SK-N-SH (cell line): ENCODE measurements at regions not wholly inside any gene's neighbourhood (a gene's known extent, or its start where the extent isn't known, plus 50 kb on each side); places are given as distances from the start of the nearest gene placed in this dataset.
"Not testable (repeated sequence)": the region's sequence is repeated elsewhere in the genome, so short reads cannot be mapped to it uniquely, and the experiment has no call there.

Experiments used
- CTCF ChIA-PET: fragments of 300-600, 350-600 bp; formaldehyde crosslinking; extraction: SDS; loops from one replicate; lab custom pipeline; 2021; lab: Yijun Ruan, JAX
- POLR2A ChIA-PET: fragments of 350-600 bp; sonication (Branson Sonifier 250); formaldehyde crosslinking; extraction: SDS; loops from one replicate; lab custom pipeline; 2020; ENCODE audit warnings: antibody characterized with exemption, inconsistent platforms; lab: Yijun Ruan, JAX
- DNase-seq: peaks from one replicate; pipeline ENCODE4 v3.0.0; 2012
- H2AFZ ChIP-seq: fragments of 200-600 bp; sonication (generic); 2 replicates; pipeline ENCODE4 v1.8.1; 2016; ENCODE audit warnings: antibody characterized with exemption, mild to moderate bottlenecking, low read depth
- H3F3A ChIP-seq: fragments of 200-600 bp; sonication (generic); replicated peaks from 2 replicates; pipeline ENCODE3; 2016; ENCODE audit warnings: antibody characterized with exemption, mild to moderate bottlenecking; ENCODE audit not compliant: insufficient read depth
- H3K27ac ChIP-seq, 2 experiments: fragments of 200-500 bp in 1 of 2; fragments of 200-600 bp in 1 of 2; sonication (Bioruptor generic) in 1 of 2; sonication (generic), shearing (Covaris generic) in 1 of 2; 2 replicates each; pipeline versions ENCODE4 v1.5.1 to v1.6.1; 2014 to 2016; ENCODE audit warnings: low read depth in 2 of 2, inconsistent platforms in 1 of 2, low read length in 1 of 2, mild to moderate bottlenecking in 1 of 2, mixed read lengths in 1 of 2
- H3K27me3 ChIP-seq: fragments of 200-600 bp; sonication (generic), shearing (Covaris generic); 2 replicates; pipeline ENCODE4 v1.6.1; 2016; ENCODE audit warnings: mixed run types; ENCODE audit not compliant: insufficient read depth
- H3K36me3 ChIP-seq, 2 experiments: fragments of 200-500 bp in 1 of 2; fragments of 200-600 bp in 1 of 2; sonication (Bioruptor generic) in 1 of 2; sonication (generic) in 1 of 2; replicated peaks in 1 of 2; 2 replicates each; pipeline versions ENCODE3 to v1.5.1; 2014 to 2016; ENCODE audit warnings: low read length in 1 of 2, mild to moderate bottlenecking in 1 of 2; ENCODE audit not compliant: insufficient read depth in 2 of 2, control insufficient read depth in 1 of 2
- H3K4me1 ChIP-seq, 2 experiments: fragments of 200-500 bp in 1 of 2; fragments of 200-600 bp in 1 of 2; sonication (Bioruptor generic) in 1 of 2; sonication (generic), shearing (Covaris generic) in 1 of 2; 2 replicates each; pipeline versions ENCODE4 v1.5.1 to v1.6.1; 2014 to 2016; ENCODE audit warnings: low read depth in 1 of 2, low read length in 1 of 2, mixed run types in 1 of 2; ENCODE audit not compliant: insufficient read depth in 2 of 2, control insufficient read depth in 1 of 2
- H3K4me2 ChIP-seq: fragments of 200-600 bp; sonication (generic), shearing (Covaris generic); 2 replicates; pipeline ENCODE4 v1.6.1; 2017; ENCODE audit warnings: mixed run types
- H3K4me3 ChIP-seq, 2 experiments: fragments of 200-500 bp in 1 of 2; fragments of 200-600 bp in 1 of 2; sonication (Bioruptor generic) in 1 of 2; sonication (generic), shearing (Covaris generic) in 1 of 2; 2 replicates each; pipeline versions ENCODE4 v1.5.1 to v1.8.1; 2014 to 2016; ENCODE audit warnings: low read depth in 2 of 2, inconsistent platforms in 1 of 2, low read length in 1 of 2, mild to moderate bottlenecking in 1 of 2, mixed read lengths in 1 of 2, moderate library complexity in 1 of 2
- H3K79me2 ChIP-seq: fragments of 200-600 bp; sonication (generic); 2 replicates; pipeline ENCODE4 v1.8.1; 2017; ENCODE audit warnings: mild to moderate bottlenecking; ENCODE audit not compliant: insufficient read depth
- H3K9ac ChIP-seq: fragments of 200-600 bp; sonication (generic); 2 replicates; pipeline ENCODE4 v1.6.1; 2017; ENCODE audit warnings: mixed run types
- H3K9me2 ChIP-seq: fragments of 200-600 bp; sonication (generic); 2 replicates; pipeline ENCODE4 v1.6.1; 2017; ENCODE audit warnings: mixed run types
- H3K9me3 ChIP-seq: fragments of 200-600 bp; sonication (generic); 2 replicates; pipeline ENCODE4 v1.6.1; 2017; ENCODE audit warnings: mixed run types, mild to moderate bottlenecking, moderate library complexity
- H4K20me1 ChIP-seq: fragments of 200-600 bp; sonication (generic); 2 replicates; pipeline ENCODE4 v1.6.1; 2017; ENCODE audit warnings: mild to moderate bottlenecking, mixed run types; ENCODE audit not compliant: insufficient read depth
- CHD2 ChIP-seq: fragments of 150-350 bp; IDR thresholded peaks from 2 replicates; pipeline ENCODE4 v1.6.1; 2018; ENCODE audit warnings: low read length; ENCODE audit not compliant: partially characterized antibody
- CTCF ChIP-seq: fragments of 200-600 bp; sonication (generic); IDR thresholded peaks from 2 replicates; pipeline ENCODE4 v1.6.1; 2017; ENCODE audit warnings: antibody characterized with exemption, mild to moderate bottlenecking, moderate library complexity
- MAX ChIP-seq: IDR thresholded peaks from 2 replicates; pipeline ENCODE4 v1.4.0; 2012; ENCODE audit warnings: low read depth
- MXI1 ChIP-seq: IDR thresholded peaks from 2 replicates; pipeline ENCODE4 v1.6.1; 2012; ENCODE audit warnings: mild to moderate bottlenecking, low read depth, low read length, improper control_type of control experiment
- NFIC ChIP-seq: IDR thresholded peaks from 2 replicates; pipeline ENCODE4 v1.4.0; 2012; ENCODE audit warnings: borderline replicate concordance
- NRF1 ChIP-seq: IDR thresholded peaks from 2 replicates; pipeline ENCODE4 v1.6.1; 2012; ENCODE audit warnings: low read depth, mild to moderate bottlenecking, low read length
- RCOR1 ChIP-seq: fragments of 150-350 bp; IDR thresholded peaks from 2 replicates; pipeline ENCODE4 v1.6.1; 2017; ENCODE audit warnings: antibody characterized with exemption, low read length
- USF2 ChIP-seq: fragments of 150-350 bp; IDR thresholded peaks from 2 replicates; pipeline ENCODE4 v1.6.1; 2017; ENCODE audit warnings: antibody characterized with exemption, low read length, low read depth, borderline replicate concordance
- YY1 ChIP-seq: IDR thresholded peaks from 2 replicates; pipeline ENCODE4 v1.4.0; 2012; ENCODE audit warnings: low read depth, mild to moderate bottlenecking
- WGBS: methylation state at CpG from one replicate; pipeline ENCODE4 v1.1.6; 2017; ENCODE audit warnings: low lambda C conversion rate; 5-methylcytosine and 5-hydroxymethylcytosine counted together

- H3K27me3 ChIP-seq, H3K4me2 ChIP-seq, H4K20me1 ChIP-seq, H3K4me1 ChIP-seq, H3K27ac ChIP-seq, H3K36me3 ChIP-seq, H3K9me3 ChIP-seq, H3K4me3 ChIP-seq, H3F3A ChIP-seq, H2AFZ ChIP-seq, POLR2A ChIA-PET, H3K79me2 ChIP-seq, H3K9ac ChIP-seq, H3K9me2 ChIP-seq, DNase-seq: not testable (repeated sequence)
- CTCF ChIA-PET, result interaction anchor here (1.1 kb wide), 1 partner anchor 118 kb away, joined by 4 read pairs; no protein-coding TSS in a partner anchor
- 90% methylated on average over 9 of the region's 10 CpGs for WGBS
Observed at GRCh38 chr14:103193491-103193890, 70.2 kb downstream of the TNFAIP2 start.

- Histone ChIP-seq H2AFZ (no peak overlapping the region), H3K36me3 (no peaks in the 10 kb centered on the region), H3K9me2 (no peaks in the 10 kb centered on the region), H3K27ac (no peak overlapping the region), H3K4me3 (no peak overlapping the region), H3F3A (no peaks in the 10 kb centered on the region), H3K4me2 (no peak overlapping the region), H4K20me1 (no peaks in the 10 kb centered on the region), H3K9ac (no peak overlapping the region), H3K4me1 (no peaks in the 10 kb centered on the region; a peak in 1 of 4 replicates), H3K79me2 (no peaks in the 10 kb centered on the region), H3K27me3 (no peaks in the 10 kb centered on the region), H3K9me3 (no peaks in the 10 kb centered on the region)
- DNase-seq, result no peak
- WGBS, result 82% methylated on average over 16 of the region's 16 CpGs
- no peak for TF ChIP-seq MXI1
- ChIA-PET CTCF (interaction anchor here (0.6 kb wide), 1 partner anchor 119 kb away, joined by 3 read pairs; no protein-coding TSS in a partner anchor), POLR2A (no interaction called here)
Observed at GRCh38 chr14:103194256-103195045, 71.2 kb downstream of the TNFAIP2 start.

- ChIA-PET CTCF (no interaction called here), POLR2A (no interaction called here)
- 83% methylated on average over 22 of the region's 22 CpGs for WGBS
- no peak for DNase-seq
- no peaks in the 10 kb centered on the region for H3K79me2 ChIP-seq
- no peaks in the 10 kb centered on the region for H3K27me3 ChIP-seq
- H2AFZ ChIP-seq, result no peak overlapping the region
- H4K20me1 ChIP-seq, result no peaks in the 10 kb centered on the region
- no peaks in the 10 kb centered on the region; a peak in 1 of 4 replicates for H3K4me1 ChIP-seq
- H3F3A ChIP-seq, result no peaks in the 10 kb centered on the region
- no peak for TF ChIP-seq RCOR1
- TF ChIP-seq NRF1, result no peak
- TF ChIP-seq MAX, result no peak
- no peak for TF ChIP-seq USF2
- no peak for TF ChIP-seq CHD2
- no peak for TF ChIP-seq NFIC
- TF ChIP-seq CTCF, result no peak
- TF ChIP-seq YY1, result no peak
- H3K36me3 ChIP-seq, result no peaks in the 10 kb centered on the region
- H3K4me2 ChIP-seq, result no peak overlapping the region
- no peak overlapping the region for H3K9ac ChIP-seq
- no peak overlapping the region for H3K4me3 ChIP-seq
- no peaks in the 10 kb centered on the region for H3K9me3 ChIP-seq
- no peak overlapping the region for H3K27ac ChIP-seq
- no peaks in the 10 kb centered on the region for H3K9me2 ChIP-seq
Observed at GRCh38 chr14:103195828-103196615, 72.8 kb downstream of the TNFAIP2 start.
